Transverse colon (tissue), 4 donors: ENCODE measurements at regions not wholly inside any gene's neighbourhood (a gene's known extent, or its start where the extent isn't known, plus 50 kb on each side); places are given as distances from the start of the nearest gene placed in this dataset.

Experiments used
- DNase-seq: peaks from one replicate; pipeline ENCODE4 v3.0.0-alpha.2; 2019
- H3K27ac ChIP-seq, 4 donors: fragments of 200-600 bp; sonication (generic); 2 replicates each; pipeline ENCODE4 v1.5.1; 2016 to 2018; ENCODE audit warnings: inconsistent platforms in 4 of 4
- H3K27me3 ChIP-seq: fragments of 200-600 bp; sonication (generic); 2 replicates; pipeline ENCODE4 v1.5.1; 2017; ENCODE audit warnings: inconsistent platforms
- H3K36me3 ChIP-seq, 4 donors: fragments of 200-600 bp; sonication (generic); 2 replicates each; pipeline ENCODE4 v1.5.1; 2017 to 2019; ENCODE audit warnings: inconsistent platforms in 4 of 4
- H3K4me1 ChIP-seq, 4 donors: fragments of 200-600 bp; sonication (generic); 2 replicates each; pipeline ENCODE4 v1.5.1; 2017 to 2020; ENCODE audit warnings: inconsistent platforms in 4 of 4
- H3K4me3 ChIP-seq, 4 donors: fragments of 200-600 bp; sonication (generic); 1 replicate in 1 of 4; 2 replicates in 3 of 4; pipeline versions ENCODE4 v1.5.1 to v1.6.1; 2017 to 2019; ENCODE audit warnings: inconsistent platforms in 4 of 4
- H3K9me3 ChIP-seq, 2 donors: fragments of 200-600 bp; sonication (generic); 2 replicates each; pipeline ENCODE4 v1.5.1; 2017 to 2019; ENCODE audit warnings: inconsistent platforms in 2 of 2
- CTCF ChIP-seq, 5 experiments: fragments of 200-600 bp in 3 of 5; fragments of 450-650 bp in 2 of 5; sonication (generic) in 3 of 5; IDR thresholded peaks; 1 replicate in 2 of 5; 2 replicates in 3 of 5; pipeline ENCODE4 v1.5.1; 2016 to 2017; ENCODE audit warnings: antibody characterized with exemption in 5 of 5, inconsistent platforms in 3 of 5, mild to moderate bottlenecking in 2 of 5, moderate library complexity in 1 of 5
- EP300 ChIP-seq: sonication (generic); formaldehyde crosslinking; IDR thresholded peaks from one replicate; pipeline ENCODE4 v1.6.1; 2017; ENCODE audit warnings: antibody characterized with exemption, low read depth
- POLR2A ChIP-seq: fragments of 450-650 bp; IDR thresholded peaks from one replicate; pipeline ENCODE4 v1.6.1; 2016; ENCODE audit warnings: antibody characterized with exemption, mild to moderate bottlenecking, moderate library complexity
- POLR2AphosphoS5 ChIP-seq, 3 donors: sonication (generic); formaldehyde crosslinking; IDR thresholded peaks; one replicate each; pipeline ENCODE4 v1.6.1; 2016; ENCODE audit warnings: antibody characterized with exemption in 3 of 3
- WGBS, 2 donors: methylation state at CpG; one replicate each; pipeline ENCODE4 v1.1.5; 2018; ENCODE audit warnings: low coverage in 1 of 2; 5-methylcytosine and 5-hydroxymethylcytosine counted together
- in situ Hi-C, 4 donors: fragments of 200-750 bp; cut with MboI; loops; one replicate each; pipeline versions ENCODE4 v1.15.0 to v1.15.1; 2017; ENCODE audit warnings: low sequenced_read_pairs in 3 of 4, low pct_ligation_motif_present in 1 of 4, low pct_unique_long_range_greater_than_20kb in 1 of 4
- intact Hi-C: fragments of 100-400 bp; cut with DNase I; formaldehyde crosslinking; loops from one replicate; pipeline ENCODE4 v1.15.1; 2023; ENCODE audit warnings: low total_unique reads

- H3K4me1 ChIP-seq: no peaks in the 10 kb centered on the region
- no peak for DNase-seq
- in situ Hi-C loops: no loop called here
- H3K36me3 ChIP-seq: no peaks in the 10 kb centered on the region
- intact Hi-C loops: no loop called here
- no peak for TF ChIP-seq CTCF (IDR thresholded peaks at IDR 0.05)
- no peak for TF ChIP-seq POLR2A
- no peak for TF ChIP-seq POLR2AphosphoS5 (IDR thresholded peaks at IDR 0.05)
- no peak for TF ChIP-seq EP300
- H3K27ac ChIP-seq: no peak overlapping the region
- H3K27me3 ChIP-seq: no peaks in the 10 kb centered on the region
- H3K4me3 ChIP-seq: no peak overlapping the region
- H3K9me3 ChIP-seq: no peaks in the 10 kb centered on the region
These were observed 103.1 kb upstream of the CABCOCO1 start for GRCh38 chr10:61559615-61560014.

GRCh38 chr10:61558188-61558587, 104.5 kb upstream of the CABCOCO1 start:
- Histone ChIP-seq H3K36me3 (no peaks in the 10 kb centered on the region), H3K27ac (no peak overlapping the region), H3K4me1 (no peaks in the 10 kb centered on the region), H3K27me3 (no peaks in the 10 kb centered on the region), H3K4me3 (no peak overlapping the region), H3K9me3 (no peaks in the 10 kb centered on the region)
- in situ Hi-C loops: no loop called here
- intact Hi-C loops: no loop called here
- no peak for TF ChIP-seq CTCF (IDR thresholded peaks at IDR 0.05)
- TF ChIP-seq POLR2A: no peak
- TF ChIP-seq POLR2AphosphoS5 (IDR thresholded peaks at IDR 0.05): no peak
- TF ChIP-seq EP300: no peak
- no peak for DNase-seq
- 75 to 78% methylated on average over 3 of the region's 3 CpGs for WGBS, 2 donors

GRCh38 chr10:61554925-61555324, 101.7 kb upstream of the TMEM26 start:
- intact Hi-C loops (no loop called here), in situ Hi-C loops (no loop called here)
- no peak overlapping the region for H3K27ac ChIP-seq
- H3K4me1 ChIP-seq: no peaks in the 10 kb centered on the region
- H3K27me3 ChIP-seq: no peaks in the 10 kb centered on the region
- DNase-seq: no peak
- no peak for TF ChIP-seq EP300
- TF ChIP-seq POLR2A: no peak
- no peak for TF ChIP-seq CTCF (IDR thresholded peaks at IDR 0.05)
- TF ChIP-seq POLR2AphosphoS5 (IDR thresholded peaks at IDR 0.05): no peak
- 98 to 100% methylated on average over 2 to 5 of the region's 5 CpGs for WGBS, 2 donors
- H3K36me3 ChIP-seq: no peaks in the 10 kb centered on the region
- H3K4me3 ChIP-seq: no peak overlapping the region
- no peaks in the 10 kb centered on the region for H3K9me3 ChIP-seq

GRCh38 chr10:61549861-61550260, 96.7 kb upstream of the TMEM26 start:
- H3K4me3 ChIP-seq: no peak overlapping the region
- no peaks in the 10 kb centered on the region for H3K36me3 ChIP-seq
- no peaks in the 10 kb centered on the region for H3K4me1 ChIP-seq
- no peaks in the 10 kb centered on the region for H3K27me3 ChIP-seq
- intact Hi-C loops: no loop called here
- no peak for TF ChIP-seq EP300
- no peak for TF ChIP-seq POLR2A
- no peak for TF ChIP-seq CTCF (IDR thresholded peaks at IDR 0.05)
- TF ChIP-seq POLR2AphosphoS5 (IDR thresholded peaks at IDR 0.05): no peak
- WGBS, 2 donors: 58% methylated on average over 3 of the region's 3 CpGs
- H3K9me3 ChIP-seq: no peaks in the 10 kb centered on the region
- H3K27ac ChIP-seq: no peak overlapping the region
- no peak for DNase-seq
- in situ Hi-C loops: no loop called here
